HS-27A (cell line): ENCODE measurements at regions not wholly inside any gene's neighbourhood (a gene's known extent, or its start where the extent isn't known, plus 50 kb on each side); places are given as distances from the start of the nearest gene placed in this dataset.
"Not testable (repeated sequence)": the region's sequence is repeated elsewhere in the genome, so short reads cannot be mapped to it uniquely, and the experiment has no call there.

ENCODE experiments used
- DNase-seq: peaks from one replicate; pipeline ENCODE4 v3.0.0-alpha.2; 2012; ENCODE audit warnings: low read depth, missing footprints

- no peak for DNase-seq
Observed at GRCh38 chr7:3094701-3095445, 51.2 kb upstream of the CARD11 start.

- no peak for DNase-seq
Observed at GRCh38 chr7:3097734-3098133, 54.1 kb upstream of the CARD11 start.

GRCh38 chr7:3102159-3102558 lies 58.5 kb upstream of the CARD11 start:
- DNase-seq = no peak

GRCh38 chr7:3103614-3104398 lies 60.1 kb upstream of the CARD11 start:
- DNase-seq = no peak

GRCh38 chr7:3105856-3106255 lies 62.2 kb upstream of the CARD11 start:
- DNase-seq = no peak

GRCh38 chr7:3106361-3106826 lies 62.7 kb upstream of the CARD11 start:
- no peak for DNase-seq

GRCh38 chr7:3107228-3107763 lies 63.6 kb upstream of the CARD11 start:
- DNase-seq = no peak

GRCh38 chr7:3107889-3108570 lies 64.4 kb upstream of the CARD11 start:
- no peak for DNase-seq

GRCh38 chr7:3109311-3109915 lies 65.7 kb upstream of the CARD11 start:
- DNase-seq = no peak

- no peak for DNase-seq
Observed at GRCh38 chr7:3112479-3113134, 68.9 kb upstream of the CARD11 start.

GRCh38 chr7:3114917-3115316 lies 71.2 kb upstream of the CARD11 start:
- no peak for DNase-seq

- DNase-seq = no peak
Observed at GRCh38 chr7:3117081-3117480, 73.4 kb upstream of the CARD11 start.

GRCh38 chr7:3117488-3118231 lies 74.0 kb upstream of the CARD11 start:
- DNase-seq = no peak

GRCh38 chr7:3119352-3119927 lies 75.8 kb upstream of the CARD11 start:
- not testable (repeated sequence) for DNase-seq

- DNase-seq = no peak
Observed at GRCh38 chr7:3119963-3120362, 76.3 kb upstream of the CARD11 start.

GRCh38 chr7:3120513-3120912 lies 76.8 kb upstream of the CARD11 start:
- DNase-seq = no peak

- DNase-seq = no peak
Observed at GRCh38 chr7:3128857-3129490, 85.3 kb upstream of the CARD11 start.

GRCh38 chr7:3133811-3134385 lies 90.2 kb upstream of the CARD11 start:
- DNase-seq = no peak

GRCh38 chr7:3134745-3135144 lies 91.1 kb upstream of the CARD11 start:
- no peak for DNase-seq

GRCh38 chr7:3135626-3136025 lies 92.0 kb upstream of the CARD11 start:
- no peak for DNase-seq
